HG03432 (cell line): ENCODE measurements at regions not wholly inside any gene's neighbourhood (a gene's known extent, or its start where the extent isn't known, plus 50 kb on each side); places are given as distances from the start of the nearest gene placed in this dataset.
A peak's percentile ranks its signal among the peaks of the same experiment; 100 is the strongest.
"Not testable (repeated sequence)": the region's sequence is repeated elsewhere in the genome, so short reads cannot be mapped to it uniquely, and the experiment has no call there.

Experiments used
- ATAC-seq: cut with Tn5 transposase; IDR thresholded peaks from one replicate; pipeline ENCODE4 v1.9.1; 2021; ENCODE audit warnings: mild to moderate bottlenecking, moderate library complexity; ENCODE audit not compliant: unreplicated experiment

- no peak for ATAC-seq
These were observed 294.6 kb upstream of the MIR17HG start for GRCh38 chr13:91052876-91053275.

DNA sequence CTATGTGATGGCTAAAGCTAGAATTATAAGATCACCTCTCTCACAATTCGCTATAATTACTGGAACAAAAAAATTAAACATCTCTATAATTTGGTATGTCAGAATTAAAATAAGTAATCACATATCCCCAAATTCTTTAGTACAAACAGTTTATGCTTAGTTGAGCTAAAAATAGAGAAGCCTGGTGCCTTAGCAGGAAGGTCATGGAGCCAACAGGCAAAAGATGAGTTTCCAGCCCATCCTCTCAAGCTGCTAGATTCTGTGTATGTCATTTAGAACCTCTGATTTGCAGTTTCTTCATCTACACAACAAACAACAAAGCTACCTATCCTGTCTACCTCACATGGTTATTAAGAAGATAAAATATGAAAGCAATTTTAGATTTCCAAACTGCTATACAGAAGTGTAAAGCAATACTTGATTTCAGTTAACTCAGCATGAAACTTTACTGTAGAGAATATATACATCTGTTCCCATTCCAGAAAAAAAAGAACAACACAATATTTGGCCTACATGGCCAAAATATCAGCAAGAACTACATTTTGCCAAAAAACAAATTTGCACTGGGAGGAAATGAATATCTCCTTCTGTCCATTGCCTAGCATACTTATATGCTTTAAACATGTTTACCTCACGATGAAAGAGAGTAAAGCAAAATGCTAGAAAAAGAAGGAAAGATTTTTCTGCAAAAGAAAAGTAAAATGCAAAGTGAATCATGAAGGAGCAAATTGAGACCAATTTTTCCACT, 294.0 kb upstream of the MIR17HG start:
- ATAC-seq, result no peak

DNA sequence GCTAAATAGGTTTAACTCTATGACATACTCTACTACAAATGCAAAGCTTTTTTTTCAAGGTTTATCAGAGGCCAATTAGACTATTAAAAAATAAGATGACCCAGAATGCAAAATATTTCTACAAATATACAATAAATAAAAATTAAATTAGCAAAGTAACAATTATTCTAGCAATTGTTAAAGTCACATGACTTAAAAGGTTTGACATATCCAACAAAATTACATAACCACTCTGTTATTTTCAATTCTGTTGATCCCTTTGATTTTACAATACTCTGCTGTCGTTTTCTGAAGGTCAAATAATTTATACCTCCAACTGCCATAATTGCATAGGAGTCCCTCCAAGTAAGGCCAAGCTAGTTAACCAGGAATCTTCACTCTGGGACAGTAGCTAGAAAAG, 292.6 kb upstream of the MIR17HG start:
- no peak for ATAC-seq

DNA sequence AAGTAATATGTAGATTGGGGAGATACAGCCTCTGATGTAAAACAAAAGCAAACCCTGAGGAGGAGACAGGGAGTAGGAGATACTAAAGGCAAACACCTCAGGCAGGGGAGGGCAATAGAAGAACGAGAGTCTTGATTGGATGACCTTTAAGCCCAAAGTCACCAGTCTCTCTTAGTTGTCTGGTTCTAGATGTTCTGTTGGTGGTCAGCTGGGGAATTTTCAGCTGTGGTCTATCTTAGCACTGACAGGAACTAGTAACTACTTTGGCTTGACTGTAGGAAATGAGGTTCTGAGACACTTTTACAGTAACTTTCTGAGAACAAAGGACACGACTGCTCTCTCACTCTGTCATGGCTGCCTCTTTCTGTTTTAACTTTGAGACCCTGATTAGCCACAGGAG, 290.7 kb upstream of the MIR17HG start:
- ATAC-seq, result peak; percentile 94

GRCh38 chr13:91057507-91057906, 290.0 kb upstream of the MIR17HG start:
- not testable (repeated sequence) for ATAC-seq

GRCh38 chr13:91058066-91058465, 289.4 kb upstream of the MIR17HG start:
- no peak for ATAC-seq

DNA sequence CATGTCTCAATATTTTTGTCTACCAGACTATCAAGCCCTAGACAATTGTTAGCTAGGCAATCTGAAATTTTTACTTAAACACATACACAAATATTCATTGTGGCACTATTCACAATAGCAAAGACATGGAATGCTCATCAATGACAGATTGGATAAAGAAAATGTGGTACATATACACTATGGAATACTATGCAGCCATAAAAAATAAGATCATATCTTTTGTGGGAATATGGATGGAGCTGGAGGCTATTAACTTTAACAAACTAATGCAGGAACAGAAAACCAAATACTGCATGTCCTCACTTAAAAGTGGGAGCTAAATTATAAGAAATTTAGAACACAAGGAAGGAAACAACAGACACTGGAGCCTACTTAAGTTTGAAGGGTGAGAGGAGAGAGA, 288.6 kb upstream of the MIR17HG start:
- no peak for ATAC-seq

- no peak for ATAC-seq
These were observed 280.7 kb upstream of the MIR17HG start for GRCh38 chr13:91066745-91067144.

GRCh38 chr13:91072486-91072885, 275.0 kb upstream of the MIR17HG start:
- ATAC-seq, result no peak

GRCh38 chr13:91074091-91074490, 273.4 kb upstream of the MIR17HG start:
- no peak for ATAC-seq

DNA sequence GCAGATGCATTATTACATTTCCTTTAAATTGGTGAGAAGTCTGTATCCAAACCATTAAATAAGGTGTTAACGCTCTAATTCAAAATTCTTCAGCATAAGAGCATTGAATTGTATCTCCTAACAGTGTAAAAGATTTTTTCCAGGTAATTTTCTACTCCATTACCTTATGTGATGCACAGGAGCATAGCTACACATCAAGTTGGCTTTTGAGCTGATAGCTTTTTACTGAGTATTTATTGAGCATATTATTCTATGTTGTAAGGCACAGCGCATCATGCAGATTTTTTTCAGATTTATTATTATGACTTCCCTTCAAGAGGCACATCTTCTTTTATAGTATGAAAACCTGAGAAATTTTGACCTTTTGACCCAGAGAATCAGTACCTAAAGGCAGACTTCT, 270.7 kb upstream of the MIR17HG start:
- no peak for ATAC-seq

- ATAC-seq, result no peak
These were observed 269.3 kb upstream of the MIR17HG start for GRCh38 chr13:91078093-91078679.

DNA sequence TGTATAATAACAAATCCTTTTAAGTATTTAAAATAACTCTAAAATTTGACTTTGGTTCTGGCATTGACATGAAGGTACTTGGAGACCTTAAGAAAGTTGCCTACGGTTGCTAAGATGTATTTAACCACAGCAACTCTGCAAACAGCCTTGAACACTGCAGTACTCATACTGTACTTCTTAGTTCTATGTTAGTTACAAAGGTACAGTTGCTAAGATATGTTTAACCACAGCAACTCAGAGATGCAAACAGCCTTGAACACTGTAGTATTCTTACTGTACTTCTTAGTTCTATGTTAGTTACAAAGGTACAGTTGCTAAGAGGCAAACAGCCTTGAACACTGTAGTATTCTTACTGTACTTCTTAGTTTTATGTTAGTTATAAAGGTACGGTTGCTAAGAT, 268.3 kb upstream of the MIR17HG start:
- no peak for ATAC-seq

- ATAC-seq, result no peak
These were observed 262.4 kb upstream of the MIR17HG start for GRCh38 chr13:91085127-91085526.

GRCh38 chr13:91086936-91087716, 260.4 kb upstream of the MIR17HG start:
- ATAC-seq, result no peak

DNA sequence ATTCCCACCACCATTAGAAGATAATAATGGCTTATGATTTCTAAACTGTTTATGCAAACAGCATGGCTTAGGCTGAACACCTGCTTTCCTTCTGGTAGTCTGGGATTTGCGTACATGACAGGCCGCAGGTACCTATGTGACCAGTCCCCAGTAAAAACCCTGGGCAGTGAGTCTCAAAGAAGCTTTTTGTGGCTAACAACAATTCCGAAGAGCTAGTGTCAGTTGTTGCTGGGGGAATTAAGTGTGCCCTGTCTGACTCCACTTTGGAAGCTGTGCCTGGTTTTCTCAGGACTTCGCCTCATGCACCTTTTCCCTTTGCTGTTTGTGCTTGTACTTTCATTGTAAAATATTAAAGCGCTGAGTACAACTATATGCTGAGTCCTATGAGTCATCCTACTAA, 250.2 kb upstream of the MIR17HG start:
- ATAC-seq, result no peak

DNA sequence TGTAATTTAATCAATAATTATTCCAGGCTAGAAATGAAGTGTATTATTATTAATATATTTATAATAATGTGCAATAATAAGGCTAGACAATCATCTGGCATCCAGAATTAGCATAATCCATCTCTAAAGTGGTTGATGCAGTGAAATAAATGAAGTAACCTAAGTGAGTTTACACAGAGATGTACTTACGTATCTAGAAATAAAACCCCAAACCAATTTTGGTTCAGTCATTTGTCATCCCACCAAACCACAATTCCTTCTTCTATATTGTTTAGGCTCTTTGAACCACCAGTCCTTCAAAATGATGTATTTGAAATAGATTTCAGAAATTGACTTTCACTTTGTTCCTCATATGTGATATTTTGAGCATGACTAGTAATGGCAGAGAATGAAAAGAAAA, 247.6 kb upstream of the MIR17HG start:
- ATAC-seq, result no peak

DNA sequence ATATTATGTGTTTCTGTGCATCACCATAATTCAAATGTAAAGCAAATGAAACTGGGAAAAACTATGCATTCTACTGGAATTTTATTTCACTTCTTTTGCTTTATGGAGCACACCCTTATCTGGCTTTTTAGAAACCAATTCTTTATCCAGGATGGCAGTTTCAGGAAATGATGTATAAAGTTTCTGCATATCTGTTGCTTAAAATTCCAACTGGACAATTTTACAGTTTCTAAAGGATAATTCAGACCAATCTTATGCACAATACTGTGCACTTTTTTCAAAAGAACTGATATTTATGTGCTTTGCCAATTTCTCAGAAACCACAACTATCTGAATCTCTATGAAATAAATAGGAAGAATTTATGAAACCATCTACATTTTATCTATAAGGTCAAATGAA, 246.5 kb upstream of the MIR17HG start:
- no peak for ATAC-seq

- no peak for ATAC-seq
These were observed 246.1 kb upstream of the MIR17HG start for GRCh38 chr13:91101381-91101780.

DNA sequence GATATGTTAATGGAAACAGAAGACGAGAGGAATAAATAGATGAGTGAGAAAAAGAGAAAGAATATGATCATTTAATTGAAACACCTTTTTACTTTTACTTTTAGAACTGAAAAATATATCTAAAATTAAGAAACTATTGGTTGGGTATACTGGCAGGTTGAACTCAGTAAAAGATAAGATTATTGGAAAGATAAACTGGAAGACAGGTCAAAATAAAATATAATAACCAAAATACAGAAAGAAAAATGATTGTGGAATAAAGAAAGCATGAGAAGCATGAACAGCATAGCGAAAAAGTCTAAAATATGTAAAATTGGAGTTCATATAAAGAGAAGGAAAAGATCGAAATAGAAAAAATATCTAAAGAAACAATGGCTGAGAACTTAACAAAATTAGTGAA, 242.2 kb upstream of the MIR17HG start:
- no peak for ATAC-seq

DNA sequence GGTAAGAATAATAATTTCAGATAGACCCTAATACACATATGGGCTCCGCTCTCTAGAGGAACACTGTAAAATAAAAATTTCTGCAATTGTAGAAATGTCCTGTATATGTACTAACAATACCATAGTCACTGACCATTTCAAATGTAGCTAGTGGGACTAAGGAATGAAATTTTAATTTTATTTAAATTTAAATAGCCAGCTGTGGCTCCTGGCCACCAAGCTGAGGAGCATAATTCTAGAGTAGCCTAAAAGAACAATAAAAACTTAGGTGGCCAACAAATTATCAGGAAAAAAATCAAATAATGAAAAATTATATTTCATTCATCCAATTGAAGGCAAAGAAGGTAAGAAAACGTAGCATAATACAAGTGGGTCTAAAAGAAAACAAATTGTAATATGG, 240.9 kb upstream of the MIR17HG start:
- no peak for ATAC-seq

DNA sequence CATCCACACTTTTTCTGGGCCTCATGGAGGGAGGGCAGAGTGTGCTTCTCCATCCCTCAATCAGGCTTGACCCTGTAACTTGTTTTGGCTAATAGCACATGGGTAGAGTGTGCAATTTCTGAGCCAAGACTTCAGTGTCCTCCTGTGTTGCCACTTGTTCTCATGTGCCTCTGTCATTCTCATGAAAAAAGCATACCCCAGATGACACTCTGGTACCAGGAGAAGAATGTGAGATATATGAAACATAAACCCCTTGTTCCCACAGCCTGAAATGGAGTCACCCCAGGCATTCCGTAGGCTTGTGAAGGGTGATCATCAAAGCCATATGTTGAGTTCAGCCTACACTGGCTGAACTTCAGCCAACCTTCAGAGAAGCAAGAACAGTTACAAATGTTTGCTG, 239.2 kb upstream of the MIR17HG start:
- ATAC-seq, result no peak
